AG04450 (cell line): ENCODE measurements at regions not wholly inside any gene's neighbourhood (a gene's known extent, or its start where the extent isn't known, plus 50 kb on each side); places are given as distances from the start of the nearest gene placed in this dataset.

Source experiments
- CTCF ChIA-PET: fragments of 300-600, 350-600 bp; formaldehyde crosslinking; extraction: SDS; loops from one replicate; lab custom pipeline; 2022; ENCODE audit warnings: antibody characterized with exemption, inconsistent platforms; lab: Charles Lee
- POLR2A ChIA-PET: fragments of 350-600 bp; formaldehyde crosslinking; extraction: SDS; loops from one replicate; lab custom pipeline; 2021; ENCODE audit warnings: antibody characterized with exemption, inconsistent platforms; lab: Yijun Ruan, JAX
- DNase-seq: peaks from one replicate; pipeline ENCODE4 v3.0.0-alpha.2; 2011; ENCODE audit warnings: low read depth, low spot score
- H3K27ac ChIP-seq: one replicate; pipeline ENCODE4 v1.5.1; 2012; ENCODE audit warnings: low read depth, low read length, control low read depth
- H3K27me3 ChIP-seq: one replicate; pipeline ENCODE4 v1.6.0; 2012; ENCODE audit warnings: low read length; ENCODE audit not compliant: control insufficient read depth, insufficient read depth
- H3K4me3 ChIP-seq: 2 replicates; pipeline ENCODE4 v1.5.1; 2011; ENCODE audit warnings: mild to moderate bottlenecking, low read depth, low read length, control low read depth
- H3K9me3 ChIP-seq: 2 replicates; pipeline ENCODE4 v1.5.1; 2012; ENCODE audit warnings: low read length; ENCODE audit not compliant: control insufficient read depth, insufficient read depth
- CTCF ChIP-seq: IDR thresholded peaks from 2 replicates; pipeline ENCODE4 v1.5.1; 2011; ENCODE audit warnings: low read depth, low read length, control low read depth, inconsistent platforms

- ChIA-PET POLR2A (no interaction called here), CTCF (no interaction called here)
- DNase-seq = no peak
- Histone ChIP-seq H3K9me3 (no peaks in the 10 kb centered on the region), H3K27ac (no peak overlapping the region), H3K4me3 (no peak overlapping the region), H3K27me3 (no peaks in the 10 kb centered on the region)
- TF ChIP-seq CTCF = no peak
Measured at GRCh38 chr7:20929199-20929598, 142.5 kb upstream of the SP8 start.

GRCh38 chr7:20931739-20932138, 145.1 kb upstream of the SP8 start:
- ChIA-PET CTCF (no interaction called here), POLR2A (no interaction called here)
- H3K27me3 ChIP-seq = no peaks in the 10 kb centered on the region
- TF ChIP-seq CTCF = no peak
- no peak for DNase-seq
- H3K9me3 ChIP-seq = no peaks in the 10 kb centered on the region
- H3K27ac ChIP-seq = no peak overlapping the region
- no peak overlapping the region for H3K4me3 ChIP-seq

GRCh38 chr7:20932785-20933527, 146.3 kb upstream of the SP8 start:
- peaks cover 4% of the 10 kb centered on the region; the same call in 1 of the 2 replicates for H3K9me3 ChIP-seq

GRCh38 chr7:20945451-20945850, 158.8 kb upstream of the SP8 start:
- CTCF ChIA-PET = no interaction called here
- H3K9me3 ChIP-seq = peaks cover 13% of the 10 kb centered on the region
- no peaks in the 10 kb centered on the region for H3K27me3 ChIP-seq
- DNase-seq = no peak
- POLR2A ChIA-PET = no interaction called here
- no peak overlapping the region for H3K4me3 ChIP-seq
- no peak overlapping the region for H3K27ac ChIP-seq
- TF ChIP-seq CTCF = no peak

More at GRCh38 chr7:20932785-20933527, 146.3 kb upstream of the SP8 start:
- H3K27ac ChIP-seq = no peak overlapping the region
- H3K27me3 ChIP-seq = no peaks in the 10 kb centered on the region
- no peak for DNase-seq
- ChIA-PET POLR2A (no interaction called here), CTCF (no interaction called here)
- no peak for TF ChIP-seq CTCF
- no peak overlapping the region for H3K4me3 ChIP-seq

GRCh38 chr7:20952916-20953315, 166.2 kb upstream of the SP8 start:
- Histone ChIP-seq H3K27ac (no peak overlapping the region), H3K27me3 (no peaks in the 10 kb centered on the region), H3K9me3 (peaks cover 16% of the 10 kb centered on the region), H3K4me3 (no peak overlapping the region)
- no peak for TF ChIP-seq CTCF
- CTCF ChIA-PET = no interaction called here
- DNase-seq = no peak
- POLR2A ChIA-PET = no interaction called here
